ENCODE measurements at regions not wholly inside any gene's neighbourhood (a gene's known extent, or its start where the extent isn't known, plus 50 kb on each side); places are given as distances from the start of the nearest gene placed in this dataset.
"Not testable (repeated sequence)": the region's sequence is repeated elsewhere in the genome, so short reads cannot be mapped to it uniquely, and the experiment has no call there.

DNA sequence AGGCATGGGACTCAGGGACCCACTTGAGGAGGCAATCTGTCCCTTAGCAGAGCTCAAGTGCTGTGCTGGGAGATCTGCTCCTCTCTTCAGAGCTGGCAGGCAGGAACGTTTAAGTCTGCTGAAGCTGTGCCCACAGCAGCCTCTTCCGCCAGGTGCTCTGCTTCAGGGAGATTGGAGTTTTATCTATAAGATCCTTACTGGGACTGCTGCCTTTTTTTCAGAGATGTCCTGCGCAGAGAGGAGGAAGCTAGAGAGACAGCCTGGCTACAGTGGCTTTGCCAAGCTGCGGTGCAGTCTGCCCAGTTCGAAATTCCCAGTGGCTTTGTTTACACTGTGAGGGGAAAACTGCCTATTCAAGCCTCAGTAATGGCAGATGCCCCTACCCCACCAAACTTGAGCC is 329.8 kb downstream of the BMPER start:
- TF ChIP-seq, protein P1, sequence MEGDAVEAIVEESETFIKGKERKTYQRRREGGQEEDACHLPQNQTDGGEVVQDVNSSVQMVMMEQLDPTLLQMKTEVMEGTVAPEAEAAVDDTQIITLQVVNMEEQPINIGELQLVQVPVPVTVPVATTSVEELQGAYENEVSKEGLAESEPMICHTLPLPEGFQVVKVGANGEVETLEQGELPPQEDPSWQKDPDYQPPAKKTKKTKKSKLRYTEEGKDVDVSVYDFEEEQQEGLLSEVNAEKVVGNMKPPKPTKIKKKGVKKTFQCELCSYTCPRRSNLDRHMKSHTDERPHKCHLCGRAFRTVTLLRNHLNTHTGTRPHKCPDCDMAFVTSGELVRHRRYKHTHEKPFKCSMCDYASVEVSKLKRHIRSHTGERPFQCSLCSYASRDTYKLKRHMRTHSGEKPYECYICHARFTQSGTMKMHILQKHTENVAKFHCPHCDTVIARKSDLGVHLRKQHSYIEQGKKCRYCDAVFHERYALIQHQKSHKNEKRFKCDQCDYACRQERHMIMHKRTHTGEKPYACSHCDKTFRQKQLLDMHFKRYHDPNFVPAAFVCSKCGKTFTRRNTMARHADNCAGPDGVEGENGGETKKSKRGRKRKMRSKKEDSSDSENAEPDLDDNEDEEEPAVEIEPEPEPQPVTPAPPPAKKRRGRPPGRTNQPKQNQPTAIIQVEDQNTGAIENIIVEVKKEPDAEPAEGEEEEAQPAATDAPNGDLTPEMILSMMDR (IDR thresholded peaks at IDR 0.05) = not testable (repeated sequence)
- not testable (repeated sequence) for TF ChIP-seq POLR2A (IDR thresholded peaks at IDR 0.05)

Measured in testis (tissue), 2 donors.